GM21576 (cell line): ENCODE measurements at regions not wholly inside any gene's neighbourhood (a gene's known extent, or its start where the extent isn't known, plus 50 kb on each side); places are given as distances from the start of the nearest gene placed in this dataset.
A peak's percentile ranks its signal among the peaks of the same experiment; 100 is the strongest.

Experiments used
- ATAC-seq: cut with Tn5 transposase; IDR thresholded peaks from one replicate; pipeline ENCODE4 v1.9.1; 2021; ENCODE audit warnings: mild to moderate bottlenecking, moderate library complexity; ENCODE audit not compliant: unreplicated experiment

GRCh38 chr6:82017288-82017687, 230.3 kb downstream of the IBTK start:
- no peak for ATAC-seq

- ATAC-seq: no peak
Observed at GRCh38 chr6:82015526-82015925, 232.0 kb downstream of the IBTK start.

GRCh38 chr6:82015043-82015442, 232.5 kb downstream of the IBTK start:
- no peak for ATAC-seq

GRCh38 chr6:82013561-82014530, 233.7 kb downstream of the IBTK start:
- ATAC-seq: no peak

GRCh38 chr6:82006027-82006738, 241.4 kb downstream of the IBTK start:
- peak; percentile 78 for ATAC-seq

- ATAC-seq: no peak
Observed at GRCh38 chr6:82000551-82000950, 247.0 kb downstream of the IBTK start.

GRCh38 chr6:81999826-82000225, 247.3 kb upstream of the TENT5A start:
- ATAC-seq: no peak

GRCh38 chr6:81999270-81999669, 246.8 kb upstream of the TENT5A start:
- no peak for ATAC-seq

- no peak for ATAC-seq
Observed at GRCh38 chr6:81998432-81998831, 246.0 kb upstream of the TENT5A start.

GRCh38 chr6:81997090-81997926, 244.8 kb upstream of the TENT5A start:
- ATAC-seq: peak; percentile 83

- ATAC-seq: peak; percentile 57
Observed at GRCh38 chr6:81996414-81996813, 243.9 kb upstream of the TENT5A start.

GRCh38 chr6:81995548-81996289, 243.2 kb upstream of the TENT5A start:
- ATAC-seq: no peak

GRCh38 chr6:81988871-81989270, 236.4 kb upstream of the TENT5A start:
- no peak for ATAC-seq

- ATAC-seq: no peak
Observed at GRCh38 chr6:81988446-81988845, 236.0 kb upstream of the TENT5A start.

GRCh38 chr6:81987293-81987692, 234.8 kb upstream of the TENT5A start:
- no peak for ATAC-seq

GRCh38 chr6:81985191-81985590, 232.7 kb upstream of the TENT5A start:
- ATAC-seq: no peak

GRCh38 chr6:81984599-81984998, 232.1 kb upstream of the TENT5A start:
- no peak for ATAC-seq

- peak; percentile 41 for ATAC-seq
Observed at GRCh38 chr6:81981812-81982211, 229.3 kb upstream of the TENT5A start.

- no peak for ATAC-seq
Observed at GRCh38 chr6:81979767-81980166, 227.3 kb upstream of the TENT5A start.

GRCh38 chr6:81979329-81979728, 226.8 kb upstream of the TENT5A start:
- no peak for ATAC-seq
